ENCODE measurements at regions not wholly inside any gene's neighbourhood (a gene's known extent, or its start where the extent isn't known, plus 50 kb on each side); places are given as distances from the start of the nearest gene placed in this dataset.

GRCh38 chr10:57963546-57963945 is 304.1 kb downstream of the IPMK start:
- Histone ChIP-seq H3K4me1 (no peaks in the 10 kb centered on the region), H3K27ac (no peak overlapping the region), H3K9me3 (no peaks in the 10 kb centered on the region), H3K36me3 (no peaks in the 10 kb centered on the region), H3K4me3 (no peak overlapping the region), H3K27me3 (no peaks in the 10 kb centered on the region)
- no peak for DNase-seq
- TF ChIP-seq EP300 (IDR thresholded peaks at IDR 0.05) = no peak
- 55 to 82% methylated on average over 2 of the region's 2 CpGs for WGBS, 2 donors
- intact Hi-C loops (cut with DNase I) = no loop called here

DNA sequence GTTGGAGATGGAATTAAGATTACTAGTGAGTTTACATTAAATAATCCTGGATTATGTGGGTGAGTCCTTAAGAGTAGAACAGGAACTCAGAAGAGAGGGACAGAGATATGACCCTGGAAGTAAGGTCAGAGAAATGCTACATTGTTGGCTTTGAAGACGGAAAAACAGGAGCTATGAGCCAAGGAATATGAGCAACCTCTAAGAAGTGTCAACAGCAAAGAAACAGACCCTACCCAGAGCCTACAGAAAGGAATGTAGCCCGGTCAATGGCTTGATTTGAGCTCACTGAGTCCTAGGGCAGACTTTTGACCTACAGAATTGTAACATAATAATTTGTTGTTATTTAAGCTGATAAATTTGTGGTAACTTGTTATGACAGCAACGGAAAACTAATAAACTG is 304.9 kb downstream of the IPMK start:
- Histone ChIP-seq H3K27ac (no peak overlapping the region), H3K4me1 (no peaks in the 10 kb centered on the region), H3K9me3 (no peaks in the 10 kb centered on the region), H3K4me3 (no peak overlapping the region), H3K27me3 (no peaks in the 10 kb centered on the region), H3K36me3 (no peaks in the 10 kb centered on the region)
- 84 to 91% methylated on average over 3 of the region's 3 CpGs for WGBS, 2 donors
- intact Hi-C loops (cut with DNase I) = no loop called here
- DNase-seq = no peak
- TF ChIP-seq EP300 (IDR thresholded peaks at IDR 0.05) (no peak), POLR2AphosphoS5 (IDR thresholded peaks at IDR 0.05) (no peak), POLR2A (IDR thresholded peaks at IDR 0.05) (no peak)
- TF ChIP-seq, protein P1, sequence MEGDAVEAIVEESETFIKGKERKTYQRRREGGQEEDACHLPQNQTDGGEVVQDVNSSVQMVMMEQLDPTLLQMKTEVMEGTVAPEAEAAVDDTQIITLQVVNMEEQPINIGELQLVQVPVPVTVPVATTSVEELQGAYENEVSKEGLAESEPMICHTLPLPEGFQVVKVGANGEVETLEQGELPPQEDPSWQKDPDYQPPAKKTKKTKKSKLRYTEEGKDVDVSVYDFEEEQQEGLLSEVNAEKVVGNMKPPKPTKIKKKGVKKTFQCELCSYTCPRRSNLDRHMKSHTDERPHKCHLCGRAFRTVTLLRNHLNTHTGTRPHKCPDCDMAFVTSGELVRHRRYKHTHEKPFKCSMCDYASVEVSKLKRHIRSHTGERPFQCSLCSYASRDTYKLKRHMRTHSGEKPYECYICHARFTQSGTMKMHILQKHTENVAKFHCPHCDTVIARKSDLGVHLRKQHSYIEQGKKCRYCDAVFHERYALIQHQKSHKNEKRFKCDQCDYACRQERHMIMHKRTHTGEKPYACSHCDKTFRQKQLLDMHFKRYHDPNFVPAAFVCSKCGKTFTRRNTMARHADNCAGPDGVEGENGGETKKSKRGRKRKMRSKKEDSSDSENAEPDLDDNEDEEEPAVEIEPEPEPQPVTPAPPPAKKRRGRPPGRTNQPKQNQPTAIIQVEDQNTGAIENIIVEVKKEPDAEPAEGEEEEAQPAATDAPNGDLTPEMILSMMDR (IDR thresholded peaks at IDR 0.05) = no peak

GRCh38 chr10:57961487-57961886 is 306.2 kb downstream of the IPMK start:
- no peaks in the 10 kb centered on the region for H3K4me1 ChIP-seq
- no peaks in the 10 kb centered on the region for H3K27me3 ChIP-seq
- TF ChIP-seq, protein P1 (IDR thresholded peaks at IDR 0.05) = no peak
- TF ChIP-seq POLR2A (IDR thresholded peaks at IDR 0.05) (no peak), POLR2AphosphoS5 (IDR thresholded peaks at IDR 0.05) (no peak), EP300 (IDR thresholded peaks at IDR 0.05) (no peak)
- no peak for DNase-seq
- no peak overlapping the region for H3K27ac ChIP-seq
- no peaks in the 10 kb centered on the region for H3K9me3 ChIP-seq
- H3K4me3 ChIP-seq = no peak overlapping the region
- H3K36me3 ChIP-seq = no peaks in the 10 kb centered on the region
- WGBS, 2 donors = 18 to 43% methylated on average over 2 of the region's 2 CpGs
- intact Hi-C loops (cut with DNase I) = no loop called here

DNA sequence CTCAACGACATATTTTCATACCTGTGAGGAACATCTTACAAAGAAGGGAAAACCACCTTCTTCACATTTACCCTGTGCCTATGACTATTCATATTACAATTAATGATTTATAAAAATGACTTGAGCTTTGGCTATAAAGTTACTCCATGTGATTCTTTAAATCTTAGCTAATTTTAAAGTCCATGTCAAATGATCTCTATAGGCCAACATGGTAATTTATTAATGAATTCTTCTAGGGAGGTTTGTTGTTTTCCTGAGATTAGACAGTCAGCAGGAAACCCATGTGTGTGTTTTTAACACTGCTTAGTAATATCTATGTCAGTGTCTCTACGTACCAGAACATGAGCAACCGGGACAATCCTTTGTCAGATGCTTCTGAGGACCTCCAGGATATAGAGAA is 307.3 kb downstream of the IPMK start:
- Histone ChIP-seq H3K27me3 (no peaks in the 10 kb centered on the region), H3K27ac (no peak overlapping the region), H3K36me3 (no peaks in the 10 kb centered on the region), H3K9me3 (no peaks in the 10 kb centered on the region), H3K4me3 (no peak overlapping the region), H3K4me1 (no peaks in the 10 kb centered on the region)
- DNase-seq = no peak
- TF ChIP-seq, protein P1 (IDR thresholded peaks at IDR 0.05) = no peak
- no peak for TF ChIP-seq POLR2A (IDR thresholded peaks at IDR 0.05)
- intact Hi-C loops (cut with DNase I) = no loop called here
- 55 to 77% methylated on average over 3 of the region's 3 CpGs for WGBS, 2 donors

GRCh38 chr10:57959318-57960006 is 308.2 kb downstream of the IPMK start:
- no peak for TF ChIP-seq POLR2A (IDR thresholded peaks at IDR 0.05)
- TF ChIP-seq, protein P1 (IDR thresholded peaks at IDR 0.05) = no peak
- TF ChIP-seq POLR2AphosphoS5 (IDR thresholded peaks at IDR 0.05) = no peak
- no peak for TF ChIP-seq EP300 (IDR thresholded peaks at IDR 0.05)
- Histone ChIP-seq H3K36me3 (no peaks in the 10 kb centered on the region), H3K4me1 (no peaks in the 10 kb centered on the region), H3K27me3 (no peaks in the 10 kb centered on the region), H3K27ac (no peak overlapping the region), H3K9me3 (no peaks in the 10 kb centered on the region), H3K4me3 (no peak overlapping the region)
- intact Hi-C loops (cut with DNase I) = no loop called here
- DNase-seq = no peak
- WGBS, 2 donors = 9 to 46% methylated on average over 1 of the region's 1 CpG

Data from sigmoid colon (tissue), 6 donors.